Stimulated activated CD8-positive, alpha-beta memory T cell treated with anti-CD3 and anti-CD28 coated beads, Interleukin-12 subunit alpha, Interleukin-12 subunit beta, amount 100 ng/mL, for 24 hours (primary cell): ENCODE measurements at regions not wholly inside any gene's neighbourhood (a gene's known extent, or its start where the extent isn't known, plus 50 kb on each side); places are given as distances from the start of the nearest gene placed in this dataset.
"Not testable (repeated sequence)": the region's sequence is repeated elsewhere in the genome, so short reads cannot be mapped to it uniquely, and the experiment has no call there.

Experiments
- DNase-seq: peaks from one replicate; pipeline ENCODE4 v3.0.0-alpha.2; 2020; ENCODE audit errors: extremely low read depth

DNA sequence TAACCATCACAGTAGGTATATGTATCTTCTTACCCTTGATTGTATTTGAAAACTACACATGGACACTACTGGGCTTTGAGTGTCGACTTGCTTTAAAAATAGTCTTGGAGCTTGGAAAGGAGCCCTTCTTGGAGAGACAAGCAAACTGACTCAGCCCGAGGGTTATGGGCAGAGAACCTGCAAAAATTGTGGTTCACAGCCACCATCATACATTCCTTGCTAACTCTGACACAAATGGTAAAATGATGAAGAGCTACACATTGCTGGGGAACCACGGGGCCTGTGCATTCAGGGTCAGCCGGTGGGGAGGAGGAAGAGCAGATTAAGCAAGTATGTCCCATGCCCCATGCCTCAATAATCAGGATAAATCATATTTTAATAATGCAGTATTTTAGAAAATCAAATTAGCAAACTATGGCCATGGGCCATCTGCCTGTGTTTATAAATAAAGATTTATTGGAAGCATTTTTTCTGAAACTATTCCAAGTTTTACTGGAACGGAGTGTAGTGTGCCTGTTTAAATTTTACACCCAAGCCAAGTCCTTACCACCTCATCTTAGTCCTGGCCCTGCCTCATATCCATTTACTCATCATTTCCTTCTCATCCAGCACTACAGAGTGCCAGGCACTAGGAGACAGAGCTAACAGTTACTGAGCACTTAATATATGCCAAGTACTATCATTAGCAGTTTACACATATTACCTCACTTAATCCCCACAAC lies 195.7 kb downstream of the PALM2AKAP2 start:
- no peak for DNase-seq

DNA sequence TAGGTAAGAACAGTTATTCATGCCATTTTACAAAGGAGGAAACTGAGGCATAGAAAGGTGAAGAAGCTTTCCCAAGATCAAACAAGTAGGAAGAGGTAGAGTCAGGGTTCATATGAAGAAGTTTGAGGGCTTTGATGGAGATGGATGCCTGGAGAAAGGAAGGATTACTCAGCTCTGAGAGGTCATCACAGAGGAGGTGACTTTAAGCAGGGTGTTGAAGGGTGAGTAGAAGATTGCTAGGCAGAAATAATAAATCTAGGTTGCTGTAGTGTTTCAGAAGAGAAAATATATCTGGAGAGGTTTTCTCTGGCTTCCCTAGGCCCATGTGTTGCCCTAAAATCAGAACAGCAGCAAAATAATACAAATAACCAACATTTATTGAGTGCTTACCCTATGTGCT lies 196.3 kb downstream of the PALM2AKAP2 start:
- DNase-seq, result no peak

DNA sequence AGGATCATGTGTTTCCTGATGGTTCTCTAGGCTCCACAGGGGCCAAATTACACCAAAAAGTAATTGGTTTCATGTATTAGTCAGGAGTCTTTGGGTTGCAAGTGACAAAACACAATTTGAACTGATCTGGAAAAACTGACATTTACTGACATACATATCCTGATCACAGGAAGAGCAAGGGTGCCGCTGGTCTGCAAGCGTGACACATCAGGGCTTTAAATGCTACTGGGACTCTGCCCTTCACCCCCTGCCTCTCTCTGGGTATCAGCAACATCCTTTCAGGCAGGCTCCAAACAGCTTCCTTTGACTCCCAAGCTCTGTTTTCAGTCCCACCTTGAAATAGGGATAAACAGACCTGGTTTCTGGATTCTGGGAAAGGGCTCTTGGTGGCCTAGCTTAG lies 197.5 kb downstream of the PALM2AKAP2 start:
- no peak for DNase-seq

DNA sequence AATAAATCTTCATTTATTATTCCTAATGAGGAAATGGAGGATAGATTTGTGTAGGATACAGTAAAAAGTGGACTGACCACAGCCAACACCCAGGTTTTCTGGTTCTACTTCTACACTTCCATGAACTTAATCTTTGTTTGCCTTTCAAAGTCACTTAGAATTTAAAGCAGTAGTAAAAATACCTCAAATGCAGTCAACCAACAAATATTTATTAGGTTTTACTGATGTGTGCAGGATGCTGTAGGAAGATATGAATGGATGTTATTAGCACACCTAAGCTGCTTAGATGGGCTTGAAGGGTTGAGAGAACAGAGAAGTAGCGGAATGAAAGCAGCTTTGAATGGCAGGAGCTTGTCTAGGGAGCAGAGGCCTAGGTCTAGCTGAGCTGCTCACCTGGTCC lies 201.1 kb downstream of the PALM2AKAP2 start:
- DNase-seq, result no peak

DNA sequence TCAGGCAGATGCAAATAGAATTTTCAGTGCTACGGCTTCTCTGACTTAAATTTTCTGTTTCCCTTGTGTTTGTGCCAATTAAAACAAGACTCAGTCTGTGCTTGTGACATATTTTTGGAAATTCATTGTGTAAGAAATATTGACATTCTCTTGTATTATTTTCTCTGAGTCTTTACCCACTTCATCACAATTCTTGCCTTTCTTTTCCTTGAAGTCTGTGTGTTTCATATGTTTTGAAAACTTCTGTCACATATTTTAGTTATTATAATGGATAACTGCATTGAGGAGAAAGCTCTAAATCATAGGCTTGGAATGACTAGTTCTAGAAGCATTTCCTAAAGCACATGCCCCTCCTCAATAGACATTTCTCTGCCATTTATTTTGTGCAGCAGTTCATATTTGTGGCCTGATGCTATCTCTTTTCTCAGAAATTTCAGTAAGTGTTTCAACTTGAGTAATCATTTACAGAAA lies 206.6 kb downstream of the PALM2AKAP2 start:
- DNase-seq, result no peak

DNA sequence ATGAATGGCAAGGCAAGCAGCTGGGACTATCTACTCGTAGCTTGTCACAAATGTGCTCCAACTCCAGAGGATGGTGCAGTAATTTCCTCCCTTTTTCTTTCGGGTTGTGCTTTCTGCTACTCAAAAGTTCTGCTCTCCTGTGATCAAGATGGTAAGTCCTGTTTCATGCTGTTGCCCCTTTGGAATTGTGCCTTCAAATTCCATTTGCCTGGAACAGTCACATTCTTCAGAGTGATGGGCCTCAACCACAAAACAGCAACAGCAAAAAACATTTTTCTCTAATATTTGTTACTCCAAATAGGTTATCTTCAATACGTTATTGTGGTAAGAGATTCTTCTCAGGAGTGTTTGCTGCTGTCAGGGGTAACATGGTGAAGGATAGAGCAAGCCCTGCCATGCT lies 209.3 kb downstream of the PALM2AKAP2 start:
- DNase-seq, result no peak

DNA sequence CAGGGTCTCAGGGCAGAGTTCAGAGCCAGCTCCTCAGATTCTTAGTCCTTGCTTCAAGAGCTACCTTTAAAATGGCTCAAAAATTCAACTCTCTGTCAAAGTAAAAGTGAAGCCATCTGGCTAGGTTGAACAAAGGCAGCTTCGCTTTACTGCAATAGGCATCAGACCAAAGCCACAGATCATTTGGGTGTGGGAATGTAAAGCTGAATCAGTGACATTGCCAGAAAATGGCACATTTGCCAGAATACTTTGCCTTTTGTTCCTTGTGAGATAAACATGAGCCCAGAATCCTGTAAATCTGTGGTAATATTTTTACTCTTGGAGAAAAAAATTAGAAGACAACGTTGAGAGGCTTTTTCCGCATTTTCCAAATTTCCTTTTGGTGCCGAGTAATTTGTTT lies 210.5 kb downstream of the PALM2AKAP2 start:
- no peak for DNase-seq

DNA sequence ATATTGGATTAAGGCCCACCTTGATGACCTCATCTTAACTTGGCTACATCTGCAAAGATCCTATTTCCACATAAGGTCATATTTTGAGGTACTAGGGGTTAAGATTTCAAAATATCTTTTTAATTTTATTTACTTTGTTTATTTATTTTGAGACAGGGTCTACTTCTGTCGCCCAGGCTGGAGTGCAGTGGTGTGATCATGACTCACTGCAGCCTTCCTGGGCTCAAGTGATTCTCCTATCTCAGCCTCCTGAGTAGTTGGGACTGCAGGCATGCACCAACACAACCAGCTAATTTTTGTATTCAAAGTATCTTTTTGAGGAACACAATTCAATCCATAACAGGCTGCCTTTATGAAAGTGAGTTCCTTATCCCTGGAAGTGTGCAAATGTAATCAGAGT lies 212.3 kb downstream of the PALM2AKAP2 start:
- no peak for DNase-seq

DNA sequence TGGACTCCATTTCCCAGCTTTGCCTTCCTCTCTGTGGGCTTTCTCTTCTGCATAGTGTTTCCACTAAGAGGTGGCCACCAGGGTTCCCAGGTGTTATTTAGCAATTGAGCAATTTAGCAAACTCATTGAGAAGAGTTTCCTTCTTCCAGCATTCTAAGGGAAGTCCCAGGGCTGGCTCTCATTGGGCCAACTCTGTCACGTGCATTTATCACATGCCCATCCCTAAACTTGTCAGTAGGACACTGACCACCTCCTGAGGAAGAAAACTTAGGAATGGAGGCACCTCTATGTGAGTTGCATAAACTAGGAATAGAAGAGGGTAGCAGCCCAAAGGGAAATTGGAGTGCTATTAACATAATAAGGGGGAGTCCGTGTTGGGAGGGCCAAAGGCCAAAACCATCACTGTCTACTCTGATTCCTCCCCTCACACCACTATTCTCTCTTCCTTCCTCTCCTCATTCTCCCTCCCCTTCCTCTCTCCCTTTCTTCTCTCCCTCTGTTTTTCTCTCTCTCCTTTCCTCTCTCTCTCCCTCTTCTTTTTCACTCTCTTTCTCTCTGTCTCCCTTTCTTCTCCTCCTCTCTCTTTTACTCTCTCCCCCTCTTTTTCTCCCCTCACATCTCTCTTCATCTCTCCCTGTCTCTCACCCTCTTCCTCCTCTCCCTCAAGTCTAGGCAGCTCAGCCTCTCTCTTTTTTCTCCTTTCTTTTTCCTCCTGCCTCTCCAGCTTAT lies 213.4 kb downstream of the PALM2AKAP2 start:
- DNase-seq, result no peak

DNA sequence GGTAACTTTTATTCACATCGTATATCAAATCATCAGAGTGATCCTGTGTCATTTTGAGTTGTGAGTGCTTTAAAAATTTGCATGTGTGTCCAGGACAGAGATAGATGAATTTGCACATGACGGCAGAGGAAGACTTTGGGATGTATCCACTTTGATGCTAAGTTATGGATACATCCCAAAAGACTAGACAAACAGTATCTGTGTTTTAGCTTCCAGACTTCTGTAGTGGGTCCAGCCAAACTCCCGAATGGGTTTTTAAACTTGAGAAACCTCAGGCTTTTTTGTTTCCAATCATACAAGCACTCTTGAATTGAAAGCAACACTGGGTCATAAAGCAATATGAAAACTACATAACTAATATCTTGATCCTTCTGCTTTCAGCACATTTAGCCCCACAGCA lies 213.8 kb downstream of the C9orf152 start:
- no peak for DNase-seq

DNA sequence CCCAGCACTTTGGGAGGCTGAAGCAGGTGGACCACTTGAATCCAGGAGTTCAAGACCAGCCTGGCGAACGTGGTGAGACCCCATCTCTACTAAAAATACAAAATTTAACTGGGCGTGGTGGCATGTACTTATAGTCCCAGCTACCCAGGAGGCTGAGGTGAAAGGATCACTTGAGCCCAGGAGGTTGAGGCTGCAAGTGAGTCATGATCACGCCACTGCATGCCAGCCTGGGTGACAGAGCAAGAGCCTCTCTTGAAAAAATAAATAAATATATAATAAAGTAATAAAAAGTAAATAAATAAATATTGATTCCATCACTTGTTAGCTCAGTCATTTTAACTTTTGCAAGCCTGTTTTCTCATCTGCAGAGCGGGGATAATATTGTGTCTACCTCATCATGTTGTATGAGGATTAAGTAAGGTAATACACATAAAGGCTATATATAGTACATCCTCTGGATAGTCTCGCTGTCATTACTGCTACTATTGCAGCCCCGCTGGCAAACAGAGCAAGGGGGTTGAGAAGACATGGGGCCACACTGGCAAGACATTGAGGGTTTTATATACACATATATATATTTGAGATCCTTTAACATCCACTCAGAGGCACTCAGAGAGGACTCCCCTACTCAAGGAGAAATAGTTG lies 210.9 kb downstream of the C9orf152 start:
- no peak for DNase-seq

DNA sequence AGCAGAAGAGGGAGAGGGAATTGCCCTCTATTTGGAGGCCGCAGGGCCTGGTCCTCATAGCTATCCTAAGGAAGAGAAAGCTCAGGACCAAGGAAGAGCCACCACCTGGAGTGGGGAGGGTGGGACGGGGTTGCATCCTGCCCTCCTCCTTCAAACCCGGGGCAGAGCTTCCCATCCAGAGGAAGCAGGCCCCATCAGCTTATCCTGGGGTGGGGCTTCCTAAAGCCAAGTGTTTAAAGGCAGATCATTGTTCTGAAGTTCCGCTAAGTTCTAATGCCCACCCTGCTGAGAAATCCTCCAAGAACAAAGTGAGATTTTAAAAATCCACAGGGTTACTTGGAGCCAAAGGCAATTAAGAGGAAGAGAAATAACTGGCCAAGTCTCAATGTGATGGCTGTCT lies 210.3 kb downstream of the C9orf152 start:
- DNase-seq, result no peak

DNA sequence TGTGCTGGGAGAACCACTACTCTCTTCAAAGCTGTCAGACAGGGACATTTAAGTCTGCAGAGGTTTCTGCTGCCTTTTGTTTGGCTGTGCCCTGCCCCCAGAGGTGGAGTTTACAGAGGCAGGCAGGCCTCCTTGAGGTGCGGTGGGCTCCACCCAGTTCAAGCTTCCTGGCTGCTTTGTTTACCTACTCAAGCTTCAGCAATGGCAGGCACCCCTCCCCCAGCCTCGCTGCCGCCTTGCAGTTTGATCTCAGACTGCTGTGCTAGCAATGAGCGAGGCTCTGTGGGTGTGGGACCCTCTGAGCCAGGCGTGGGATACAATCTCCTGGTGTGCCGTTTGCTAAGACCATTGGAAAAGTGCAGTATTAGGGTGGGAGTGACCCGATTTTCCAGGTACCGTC lies 202.4 kb downstream of the C9orf152 start:
- DNase-seq, result not testable (repeated sequence)

DNA sequence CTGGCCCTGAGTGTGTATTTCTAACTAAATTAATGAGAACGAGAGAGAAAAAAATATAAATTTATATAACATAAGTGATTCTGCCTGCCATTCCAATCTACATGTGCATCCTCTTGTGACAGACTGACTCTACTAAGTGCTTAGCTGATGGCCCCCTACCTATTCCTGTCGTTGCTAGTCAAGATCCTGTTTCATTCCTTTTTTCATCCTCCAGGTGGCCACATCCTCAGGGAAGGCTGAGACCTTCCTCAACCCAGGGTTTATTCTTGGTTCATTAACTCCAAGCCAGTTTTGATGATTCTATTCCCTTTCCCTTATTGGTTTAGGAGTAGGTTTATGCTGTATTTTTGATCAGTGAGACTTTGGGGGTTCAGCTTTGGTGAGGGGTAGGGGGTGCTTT lies 201.3 kb downstream of the C9orf152 start:
- no peak for DNase-seq

DNA sequence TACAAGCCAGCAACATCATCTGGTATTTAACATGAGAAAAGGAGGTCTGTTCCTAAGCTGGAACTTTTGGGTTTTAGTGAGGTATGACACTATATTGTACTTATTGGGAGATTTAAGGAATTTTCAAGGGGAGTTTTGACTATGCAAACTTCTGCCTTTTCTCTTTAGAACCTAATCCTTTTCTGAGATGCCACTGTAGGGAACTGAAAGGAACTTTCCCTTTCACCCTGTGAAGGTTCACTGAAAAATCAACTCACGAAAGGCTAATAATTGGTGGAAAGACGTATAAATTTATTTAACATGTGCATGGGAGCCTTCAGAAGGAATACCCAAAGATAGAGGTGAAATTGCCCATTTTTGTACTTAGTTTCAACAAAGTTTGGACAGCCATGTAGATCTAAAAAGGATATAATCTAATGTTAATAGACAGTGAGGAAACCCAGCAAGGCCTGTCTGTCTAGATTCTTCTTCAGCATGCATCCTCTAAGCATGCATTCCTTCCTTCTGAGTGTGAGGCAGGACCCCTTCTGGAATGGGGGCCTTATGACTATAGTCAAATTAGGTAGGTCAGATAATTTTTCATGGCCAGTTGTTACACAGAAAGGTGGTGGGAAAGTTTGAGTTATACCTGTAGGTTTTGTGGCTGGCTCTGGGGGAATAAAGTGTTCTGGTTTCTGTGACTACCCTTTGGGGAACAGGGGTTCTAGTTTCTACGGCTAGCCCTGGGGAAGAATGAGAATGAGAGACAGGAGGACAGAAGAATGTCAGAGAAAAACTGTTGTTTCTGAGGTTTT lies 200.3 kb downstream of the C9orf152 start:
- no peak for DNase-seq

DNA sequence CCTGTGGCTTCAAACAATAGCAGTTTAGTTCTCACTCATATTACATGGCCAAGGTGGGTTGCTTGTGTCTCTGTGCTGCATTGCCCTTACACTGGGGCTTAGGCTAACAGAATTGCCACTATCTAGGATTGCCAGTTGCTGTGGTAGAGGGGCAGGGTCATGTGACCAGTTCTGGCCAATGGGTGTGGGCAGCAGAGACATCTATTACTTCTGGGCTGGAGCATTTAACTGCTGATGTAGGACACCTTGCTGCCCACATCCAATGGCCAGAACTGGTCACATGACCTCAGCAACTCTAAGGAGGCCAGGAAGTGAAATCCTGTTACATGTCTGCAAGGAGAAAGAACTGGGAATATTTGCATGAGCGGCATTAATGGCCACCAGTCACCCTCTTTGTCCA lies 199.3 kb downstream of the C9orf152 start:
- DNase-seq, result no peak

DNA sequence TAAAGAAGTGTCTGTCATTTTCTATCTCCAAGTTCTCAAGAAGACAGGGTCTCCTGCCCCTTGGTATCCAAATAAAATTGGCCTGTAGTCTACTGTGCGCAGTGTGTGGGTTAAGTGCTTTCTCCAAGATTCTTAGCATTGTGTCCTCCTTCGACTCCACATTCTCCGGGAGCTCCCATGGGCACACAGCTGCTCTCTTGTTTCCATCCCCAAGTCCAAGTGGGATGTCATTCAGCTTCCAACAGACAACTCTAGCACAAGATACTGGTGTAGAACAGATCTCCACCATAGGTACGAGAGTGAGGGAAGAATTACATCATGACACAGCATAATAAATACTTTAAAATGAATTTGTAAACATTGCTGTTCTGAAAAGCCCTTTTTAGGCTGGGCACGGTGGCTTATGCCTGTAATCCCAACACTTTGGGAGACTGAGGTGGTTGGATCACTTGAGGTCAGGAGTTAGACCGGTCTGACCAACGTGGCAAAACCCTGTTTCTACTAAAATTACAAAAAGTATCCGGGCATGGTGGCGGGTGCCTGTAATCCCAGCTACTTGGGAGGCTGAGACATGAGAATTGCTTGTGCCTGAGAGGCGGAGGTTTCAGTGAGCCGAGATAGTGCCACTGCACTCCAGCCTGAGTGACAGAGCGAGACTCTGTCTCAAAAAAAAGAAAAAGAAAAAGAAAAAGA lies 196.2 kb downstream of the C9orf152 start:
- DNase-seq, result no peak

DNA sequence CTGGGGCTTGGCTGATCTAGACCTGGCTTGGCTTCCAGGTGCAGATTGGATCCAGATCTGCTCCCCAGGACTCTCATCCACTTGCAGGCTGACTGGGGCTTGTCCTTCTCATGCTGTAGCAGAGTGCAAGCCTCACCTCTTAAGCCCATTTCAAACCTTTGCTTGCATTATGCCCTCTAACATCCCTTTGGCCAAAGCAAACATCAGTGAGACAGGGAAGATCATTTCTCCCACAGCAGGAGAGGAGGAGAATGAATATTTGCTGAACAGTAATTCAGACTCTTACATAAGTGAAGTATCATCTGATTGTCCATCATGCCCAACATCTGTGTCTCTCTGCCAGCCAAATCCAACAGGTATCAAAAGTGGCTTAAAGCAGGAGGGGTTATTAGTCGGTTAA lies 194.9 kb downstream of the C9orf152 start:
- DNase-seq, result no peak

DNA sequence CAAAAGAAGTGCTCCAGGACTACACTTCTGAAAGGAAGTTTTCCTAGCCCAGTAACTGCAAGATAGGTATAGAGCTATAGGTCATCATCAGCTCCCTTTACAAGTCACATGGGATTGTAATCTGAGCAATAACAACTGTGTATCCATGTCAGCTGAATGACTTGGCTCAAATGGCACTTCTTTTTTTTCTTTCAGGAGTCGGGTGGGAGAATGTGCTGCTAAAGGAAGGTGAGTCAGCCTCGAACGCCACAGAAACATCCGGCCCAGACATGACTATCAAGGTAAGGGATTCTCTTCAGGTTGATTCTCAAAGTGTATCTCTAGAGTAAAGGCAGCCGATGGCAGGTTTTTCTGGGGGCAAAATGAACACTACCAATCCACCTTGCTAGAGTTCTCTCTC lies 192.2 kb downstream of the C9orf152 start:
- DNase-seq, result no peak

DNA sequence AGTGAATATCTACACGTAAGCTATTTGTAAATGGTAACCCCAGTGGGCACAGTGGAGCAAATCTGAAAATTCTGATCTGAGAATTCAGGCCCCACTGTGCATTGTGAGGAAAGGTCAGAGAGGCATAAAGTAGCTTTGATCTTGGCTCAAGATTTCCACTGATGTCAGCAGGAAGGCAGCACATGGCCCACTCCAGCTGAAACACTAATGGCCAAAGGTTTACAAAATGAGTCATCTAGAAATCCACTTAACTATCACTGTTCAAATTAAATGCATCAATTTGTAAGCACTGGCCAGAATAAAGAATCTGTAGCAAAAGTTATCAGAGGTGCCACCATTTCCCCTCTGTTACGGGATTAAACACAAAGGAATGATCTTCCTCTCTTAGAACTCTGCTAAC lies 191.6 kb downstream of the C9orf152 start:
- DNase-seq, result no peak

DNA sequence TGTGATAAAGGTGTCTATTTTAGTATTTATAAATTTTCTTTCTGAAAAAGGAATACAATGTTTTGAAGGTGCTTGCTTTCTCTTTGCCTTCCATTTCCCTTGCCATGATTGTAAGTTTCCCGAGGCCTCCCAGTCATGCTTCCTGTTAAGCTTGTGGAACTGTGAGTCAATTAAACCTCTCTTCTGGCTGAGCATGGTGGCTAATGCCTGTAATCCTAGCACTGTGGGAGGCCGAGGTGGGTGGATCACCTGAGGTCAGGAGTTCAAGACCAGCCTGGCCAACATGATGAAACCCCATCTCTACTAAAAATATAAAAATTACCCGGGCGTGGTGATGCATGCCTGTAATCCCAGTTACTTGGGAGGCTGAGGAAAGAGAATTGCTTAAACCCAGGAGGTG lies 187.7 kb downstream of the C9orf152 start:
- DNase-seq, result not testable (repeated sequence)

DNA sequence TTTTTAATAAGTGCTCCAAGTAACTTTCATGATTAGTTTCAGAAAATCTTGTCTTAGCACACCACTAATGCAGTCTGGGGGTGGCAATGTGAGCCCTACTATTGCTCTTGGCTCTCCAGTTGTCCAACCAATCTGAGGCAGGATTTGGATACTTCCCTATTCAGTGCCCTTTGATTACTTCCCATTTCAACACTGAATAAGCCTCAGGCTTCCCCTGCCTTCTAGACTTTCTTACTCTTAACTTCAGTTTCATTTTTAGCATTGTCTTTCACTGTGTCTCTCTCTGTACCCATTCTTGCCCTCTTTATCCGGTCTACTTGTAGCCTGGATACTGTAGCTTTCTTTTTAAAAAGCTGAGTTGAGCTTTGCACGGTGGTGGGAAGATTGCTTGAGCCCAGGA lies 186.1 kb downstream of the C9orf152 start:
- DNase-seq, result no peak
